GM19035 (cell line): ENCODE measurements at regions not wholly inside any gene's neighbourhood (a gene's known extent, or its start where the extent isn't known, plus 50 kb on each side); places are given as distances from the start of the nearest gene placed in this dataset.

Experiments
- ATAC-seq: cut with Tn5 transposase; IDR thresholded peaks from one replicate; pipeline ENCODE4 v1.9.1; 2021; ENCODE audit not compliant: unreplicated experiment

DNA sequence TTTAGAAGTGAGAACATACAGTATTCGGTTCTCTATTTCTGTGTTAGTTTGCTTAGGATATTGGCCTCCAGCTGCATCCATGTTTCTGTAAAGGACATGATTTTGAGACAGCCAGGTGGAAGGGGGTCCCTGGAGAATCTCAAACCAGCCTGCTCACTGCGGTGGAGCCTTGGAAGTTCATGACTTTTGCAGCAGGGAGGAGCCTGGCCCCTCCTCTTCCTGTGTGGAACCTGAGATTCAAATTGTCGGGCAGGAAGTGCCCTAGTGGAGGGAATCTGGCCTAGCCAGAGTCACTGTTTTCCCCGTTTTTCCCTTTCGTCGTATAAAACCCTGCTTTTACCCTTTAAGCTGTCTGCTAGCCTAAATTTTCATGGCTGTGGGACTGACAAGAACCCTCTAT, 762.6 kb downstream of the PCDH18 start:
- ATAC-seq, result no peak

DNA sequence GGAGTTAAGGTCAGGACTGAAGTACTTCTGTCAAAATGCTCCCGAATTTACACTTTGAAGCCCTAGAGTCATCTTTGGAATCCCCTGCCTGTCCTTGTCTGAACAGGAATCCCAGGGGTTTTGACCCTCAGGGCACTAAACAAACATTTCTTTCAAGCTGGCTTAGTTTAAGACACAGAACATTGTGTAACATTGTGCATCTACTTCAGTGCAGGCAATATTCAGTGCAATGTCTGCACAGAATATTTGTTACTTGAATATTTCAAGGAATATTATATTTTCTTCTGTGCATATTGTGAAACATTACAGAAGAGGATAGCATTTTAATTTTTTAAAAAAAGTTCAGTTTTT, 763.4 kb downstream of the PCDH18 start:
- no peak for ATAC-seq

DNA sequence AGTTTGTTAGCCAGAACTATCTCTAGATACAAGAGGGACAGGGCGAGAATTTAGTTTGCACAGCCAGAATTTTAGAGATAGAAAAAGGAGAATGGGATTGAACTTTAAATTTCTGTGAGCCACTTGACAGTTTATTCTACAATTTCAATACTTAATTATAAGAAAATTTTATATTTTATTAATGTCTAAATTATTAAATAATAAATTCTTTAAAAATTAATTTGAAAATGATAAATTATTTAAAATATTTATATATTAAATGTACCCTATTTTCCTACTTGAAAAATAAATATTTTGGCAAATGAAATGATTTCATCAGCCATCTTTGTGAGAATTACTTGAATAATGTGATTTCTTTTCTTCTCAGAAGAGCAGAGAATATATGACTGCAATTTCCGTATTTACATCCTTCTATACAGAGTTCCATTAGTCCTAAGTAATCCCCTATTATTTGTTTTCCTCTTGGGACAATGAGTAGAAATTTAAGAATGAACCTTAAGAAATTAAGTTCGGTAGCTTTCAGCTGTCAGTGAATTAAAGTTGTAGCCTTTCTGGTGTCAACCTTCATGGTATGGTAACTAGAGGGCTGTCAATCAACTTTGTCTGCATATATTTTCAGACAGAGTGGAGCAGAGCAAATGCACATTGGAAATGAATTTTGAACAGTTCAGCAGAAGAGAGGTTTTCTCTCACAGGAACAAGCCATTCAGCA, 763.9 kb downstream of the PCDH18 start:
- no peak for ATAC-seq

DNA sequence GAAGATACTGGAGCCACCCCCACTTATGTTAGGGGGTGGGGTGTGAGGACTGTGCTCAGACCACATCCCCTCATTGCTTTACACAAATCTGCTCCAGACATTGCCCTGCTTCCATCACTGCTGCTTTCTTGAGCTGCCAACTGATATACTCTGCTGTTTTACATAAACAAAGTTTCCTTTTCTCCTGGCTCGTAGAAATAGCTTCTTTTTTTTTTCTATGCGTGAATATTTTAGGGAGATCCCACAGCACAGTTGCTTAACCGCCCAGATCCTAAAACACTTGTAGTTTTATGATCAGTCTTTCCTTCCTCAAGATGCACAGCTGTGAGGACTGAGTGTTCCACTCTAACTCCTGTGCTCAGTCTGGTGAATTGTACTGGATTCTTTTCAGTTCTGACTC, 768.4 kb downstream of the PCDH18 start:
- no peak for ATAC-seq

DNA sequence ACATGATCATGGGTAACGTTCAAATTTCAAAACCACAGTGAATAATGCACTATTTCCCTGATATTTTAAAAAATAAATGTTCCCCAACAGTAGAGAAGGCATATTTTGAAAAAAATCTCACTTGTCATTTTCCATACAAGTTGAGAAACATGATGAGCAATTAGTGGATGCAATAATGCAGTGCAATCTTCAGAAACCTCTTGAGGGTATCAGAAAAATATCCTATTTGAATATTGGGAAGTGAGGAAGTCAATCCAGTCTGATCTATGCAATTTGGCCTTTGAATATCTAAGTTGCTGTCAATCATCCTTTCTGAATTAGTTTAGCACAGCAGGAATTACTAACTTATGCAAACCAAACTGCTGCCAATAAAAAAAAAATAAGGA, 776.8 kb downstream of the PCDH18 start:
- no peak for ATAC-seq

DNA sequence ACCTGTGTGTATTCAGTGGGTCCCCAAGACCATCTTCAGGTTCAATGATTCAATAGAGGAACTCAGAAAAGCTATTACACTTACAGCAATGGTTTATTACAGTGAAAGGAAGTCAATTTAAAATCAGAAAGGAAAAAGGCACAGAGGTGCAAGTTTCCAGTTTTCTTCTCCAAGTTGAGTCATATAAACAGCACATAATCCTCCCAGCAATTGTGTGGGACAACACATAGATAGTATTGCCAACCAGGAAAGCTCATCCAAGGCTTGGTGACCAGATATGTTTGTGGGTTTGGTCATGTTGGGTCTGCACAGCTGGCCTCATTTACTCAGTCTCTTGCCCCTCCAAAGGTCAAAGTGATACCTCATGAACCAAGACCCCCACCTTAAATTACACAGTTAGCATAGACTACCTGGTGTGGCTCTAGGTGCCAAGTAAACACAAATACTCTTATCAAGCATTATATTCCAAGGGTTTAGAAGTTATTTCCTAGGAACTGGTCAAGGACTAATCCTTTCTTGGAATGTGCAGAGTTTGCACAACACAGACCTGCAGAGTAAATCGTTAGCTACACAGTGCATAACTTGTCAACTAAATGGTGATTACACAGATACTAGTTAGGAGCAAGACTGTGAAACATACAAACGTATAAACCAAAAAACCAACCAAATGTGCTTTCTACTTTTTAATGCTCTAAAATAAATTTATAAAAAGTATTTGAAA, 777.3 kb downstream of the PCDH18 start:
- no peak for ATAC-seq

DNA sequence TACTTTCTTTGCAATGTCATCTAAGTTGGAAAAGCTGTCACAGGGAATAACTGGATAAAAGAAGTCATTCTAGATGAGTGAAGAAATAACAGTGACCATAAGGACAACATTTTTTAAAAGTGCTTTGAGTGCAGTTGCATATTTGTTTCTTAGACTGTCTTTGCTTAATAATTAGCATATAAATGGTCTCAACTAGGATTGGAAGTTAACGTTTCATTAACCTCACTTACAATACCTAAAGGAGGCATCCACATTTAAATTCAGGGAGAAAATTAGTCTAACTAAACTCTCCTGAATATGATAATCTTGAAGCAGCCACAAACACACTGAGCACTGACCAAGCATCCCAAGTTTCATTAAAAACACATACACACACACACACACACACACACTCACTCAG, 780.7 kb downstream of the PCDH18 start:
- ATAC-seq, result no peak

DNA sequence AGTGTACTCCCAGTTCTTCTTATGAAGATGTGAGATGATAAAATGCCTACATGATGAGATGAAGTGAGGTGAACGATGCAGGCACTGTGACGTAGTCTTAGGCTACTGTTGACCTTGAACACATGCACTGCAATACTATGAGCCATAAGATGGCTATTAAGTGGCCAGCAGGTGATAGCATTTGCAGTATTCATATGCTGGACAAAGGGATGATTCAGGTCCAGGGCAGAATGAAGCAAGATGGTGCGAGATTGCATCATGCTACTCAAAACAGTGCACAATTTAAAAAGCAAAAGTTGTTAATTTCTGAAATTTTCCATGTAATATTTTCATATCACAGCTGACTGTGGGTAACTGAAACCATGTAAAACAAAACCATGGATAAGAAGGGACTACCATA, 781.4 kb downstream of the PCDH18 start:
- no peak for ATAC-seq

DNA sequence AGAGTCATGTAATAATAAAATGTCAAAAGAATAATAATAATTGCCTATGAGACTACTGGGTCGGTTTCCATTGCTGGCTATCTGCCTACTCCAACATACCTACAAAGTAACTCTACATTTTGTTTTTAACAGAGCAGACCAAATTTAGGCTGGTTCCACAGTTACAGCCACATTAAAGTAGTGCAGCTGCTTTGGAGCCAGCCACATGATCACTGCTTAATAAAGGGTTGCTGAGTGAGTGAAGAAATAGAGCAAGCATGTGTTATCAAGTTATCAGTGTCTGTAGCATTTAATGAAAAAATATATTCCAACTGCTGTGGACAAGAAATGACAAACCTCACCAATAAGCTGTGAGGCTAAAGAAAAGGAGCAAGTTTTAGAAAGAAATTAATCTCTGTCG, 782.3 kb downstream of the PCDH18 start:
- ATAC-seq, result no peak

DNA sequence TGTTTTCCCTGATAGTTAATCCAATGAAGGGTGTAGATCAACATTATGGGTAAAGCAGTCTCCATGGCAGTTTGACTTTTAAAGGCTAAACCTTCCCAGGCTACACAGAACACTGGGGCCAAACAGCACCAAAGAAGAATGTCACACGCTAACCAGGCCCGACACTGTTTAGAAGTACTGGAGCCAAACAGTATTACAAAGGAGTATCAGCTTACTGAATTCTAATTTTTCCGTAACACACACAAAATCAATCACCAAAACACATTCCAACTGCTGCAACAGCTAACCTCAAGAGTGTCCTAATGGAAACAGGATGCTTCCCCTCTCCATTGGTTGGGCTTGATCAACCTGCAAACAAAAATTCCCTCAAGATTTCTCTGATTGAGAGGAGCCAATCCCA, 783.5 kb downstream of the PCDH18 start:
- no peak for ATAC-seq

DNA sequence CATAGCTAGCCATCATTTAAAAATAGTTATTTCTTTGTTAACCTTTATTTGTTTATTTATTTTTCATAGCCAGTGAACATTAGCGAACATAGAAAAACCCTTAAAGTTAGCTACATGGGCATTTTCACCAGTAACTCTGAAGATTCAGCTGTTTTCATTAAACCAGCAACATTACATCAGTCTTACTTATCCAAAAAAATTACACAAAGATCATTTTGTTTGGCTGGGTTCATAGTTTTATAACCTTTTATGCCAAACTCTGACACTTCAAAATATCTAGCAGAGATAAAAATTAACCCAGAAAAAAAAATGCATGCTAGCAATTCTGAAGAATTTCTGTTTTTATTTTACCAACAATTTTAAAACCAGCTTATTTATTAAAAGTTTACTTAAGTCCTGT, 784.1 kb downstream of the PCDH18 start:
- ATAC-seq, result no peak

DNA sequence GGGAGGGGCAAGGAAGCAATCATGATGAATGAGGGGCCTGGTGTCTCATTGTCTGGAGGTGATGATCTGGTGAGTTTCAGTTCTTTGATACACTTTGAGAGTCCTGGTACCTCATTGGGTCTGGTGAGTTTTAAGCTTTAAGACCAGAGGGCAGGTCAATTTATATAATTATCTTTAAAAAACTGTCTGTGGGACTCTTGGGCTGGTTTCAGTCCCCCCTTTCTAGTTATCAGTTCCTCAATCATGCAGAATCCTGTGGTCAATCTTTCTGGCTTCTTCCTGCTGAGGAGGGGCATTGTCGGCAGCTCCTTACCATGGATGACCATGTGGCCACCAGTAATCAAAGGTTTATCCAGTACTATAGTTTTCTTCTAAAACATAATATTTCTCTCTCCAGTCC, 789.1 kb downstream of the PCDH18 start:
- no peak for ATAC-seq

DNA sequence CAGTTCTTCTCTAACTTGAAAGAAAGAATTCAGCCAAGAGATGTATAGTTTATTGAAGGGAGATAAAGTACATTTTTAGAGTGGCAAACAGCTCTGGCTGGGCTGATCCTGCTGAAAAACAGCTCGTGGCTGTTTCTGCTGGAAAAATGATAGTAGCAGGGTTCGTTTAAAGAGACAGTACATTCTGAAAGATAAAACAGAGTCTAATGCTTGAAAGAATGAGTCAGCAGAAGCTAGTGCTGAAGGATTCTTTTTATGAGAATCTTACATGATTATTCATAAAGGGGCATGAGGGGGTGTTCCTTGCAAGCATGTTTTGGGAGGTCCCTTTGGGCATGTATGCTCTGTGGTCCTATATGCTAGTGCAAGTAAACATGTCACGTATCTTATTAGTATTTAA, 790.0 kb downstream of the PCDH18 start:
- no peak for ATAC-seq

DNA sequence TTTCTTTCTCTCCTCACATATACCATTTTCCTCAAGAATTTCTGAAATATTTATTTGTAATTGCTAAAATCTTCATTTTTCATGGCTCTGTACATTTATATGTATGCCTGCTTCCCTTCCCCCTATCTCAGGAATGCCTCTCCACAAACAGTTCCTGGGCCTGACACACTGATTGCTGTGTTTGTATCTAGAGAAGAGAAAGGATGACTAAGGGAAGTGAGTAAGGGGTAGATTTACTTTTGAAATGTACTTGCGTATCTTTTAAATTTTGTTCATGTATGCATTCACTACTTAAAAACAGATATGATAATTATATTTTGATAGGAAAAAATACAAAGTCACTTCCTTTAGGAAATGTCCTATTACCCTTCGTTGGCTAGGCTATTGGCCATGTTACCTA, 790.8 kb downstream of the PCDH18 start:
- ATAC-seq, result no peak

DNA sequence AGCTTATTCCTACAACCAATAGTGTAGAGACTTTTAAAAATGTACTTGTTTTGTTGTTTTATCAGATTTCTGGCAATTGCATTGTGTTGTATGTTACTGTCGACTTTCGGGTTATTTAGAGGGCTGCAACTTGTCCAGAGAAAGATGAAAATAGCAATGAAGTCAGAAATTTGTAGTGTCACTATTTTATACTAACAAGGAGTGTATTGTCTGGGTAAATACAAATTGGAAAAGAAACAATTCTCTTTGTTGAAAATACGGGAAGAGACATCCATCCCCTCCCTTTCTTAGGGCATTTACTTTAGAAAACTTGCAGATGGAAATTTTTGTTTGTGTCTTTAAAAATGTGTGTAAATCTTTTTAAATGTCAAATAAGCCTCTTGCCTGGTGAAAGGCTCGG, 792.0 kb downstream of the PCDH18 start:
- no peak for ATAC-seq

DNA sequence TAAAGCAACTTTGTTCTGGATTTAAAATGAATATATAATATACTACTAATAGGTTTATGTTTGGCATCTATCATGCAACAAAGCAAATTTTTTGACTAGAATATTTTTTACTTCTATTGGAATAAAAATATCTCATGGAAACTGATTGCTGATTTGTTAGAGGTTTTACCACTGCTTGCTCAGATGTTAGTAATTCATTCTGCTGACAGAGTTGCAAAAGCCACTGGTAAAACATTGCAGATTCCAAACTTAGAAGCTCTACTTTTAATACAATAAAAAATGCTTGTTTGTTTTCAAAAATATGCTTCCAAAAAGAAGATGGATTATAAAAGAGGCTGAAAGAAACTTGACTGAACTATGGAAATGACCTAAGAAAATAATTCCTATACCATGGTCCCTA, 795.2 kb downstream of the PCDH18 start:
- no peak for ATAC-seq

DNA sequence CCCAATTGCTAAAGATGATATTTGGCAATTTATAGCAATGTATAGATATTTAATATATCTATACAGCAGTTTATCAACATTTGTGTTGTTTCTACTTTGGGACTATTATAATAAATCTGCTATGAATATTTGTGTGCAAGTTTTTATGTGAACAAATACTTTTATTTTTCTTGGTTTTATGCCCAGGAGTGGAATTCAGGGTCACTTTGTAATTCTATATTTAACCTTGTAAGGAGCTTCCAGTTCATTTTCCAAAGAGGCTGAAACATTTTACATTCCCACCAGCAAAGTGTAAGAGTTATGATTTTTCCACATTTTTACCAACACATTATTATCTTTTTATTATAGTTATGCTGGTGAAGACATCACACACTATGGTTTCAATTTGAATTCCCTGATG, 801.3 kb downstream of the PCDH18 start:
- no peak for ATAC-seq

DNA sequence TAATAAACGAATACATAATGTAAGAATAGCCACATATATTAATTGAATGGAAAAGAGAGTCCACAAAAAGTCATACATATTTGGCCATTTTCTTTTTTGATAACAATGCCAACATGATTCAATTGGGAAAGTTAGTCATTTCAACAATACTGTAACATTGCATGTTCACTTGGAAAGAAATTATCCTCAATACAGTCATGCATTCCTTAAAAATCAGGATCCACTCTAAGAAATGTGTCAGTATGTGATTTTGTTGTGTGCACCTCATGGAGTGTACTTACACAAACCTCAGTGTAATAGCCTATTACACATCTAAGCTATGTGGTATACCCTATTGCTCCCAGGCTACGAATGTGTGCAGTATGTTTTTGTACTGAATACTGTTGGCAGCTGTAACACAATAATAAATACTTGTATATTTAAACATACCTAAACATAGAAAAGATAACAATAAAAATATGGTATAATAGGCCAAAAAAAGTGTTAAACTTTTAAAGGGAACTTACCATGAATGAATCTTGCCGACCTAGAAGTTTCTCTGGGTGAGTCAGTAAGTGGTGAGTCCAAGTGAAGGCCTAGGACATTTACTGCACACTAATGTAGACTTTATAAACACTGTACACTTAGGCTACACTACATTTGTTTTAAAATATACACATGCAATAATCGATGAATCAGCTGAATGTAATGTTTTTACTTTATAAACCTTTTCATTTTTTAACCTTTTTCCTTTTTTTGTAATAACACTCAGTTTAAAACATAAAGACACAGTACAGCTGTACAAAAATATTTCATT, 806.8 kb downstream of the PCDH18 start:
- no peak for ATAC-seq

DNA sequence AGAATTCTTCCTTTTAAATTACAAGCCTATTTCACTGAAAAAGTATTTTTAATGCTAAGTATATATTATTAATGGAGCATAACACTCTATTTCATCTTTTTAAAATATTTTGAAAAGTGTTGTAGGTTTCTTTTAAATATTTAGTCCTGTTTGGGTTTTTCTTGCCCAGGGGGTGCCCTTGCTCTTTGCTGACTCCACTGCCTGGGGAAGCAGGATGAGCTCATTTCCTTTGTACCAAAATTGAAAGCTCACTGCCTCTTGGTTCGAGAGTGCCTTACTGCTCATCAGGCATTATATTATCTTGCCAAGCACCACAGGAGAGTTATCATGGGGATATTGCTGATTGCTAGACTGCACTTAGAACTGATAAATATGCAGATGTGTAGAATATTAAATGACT, 819.2 kb downstream of the PCDH18 start:
- no peak for ATAC-seq

DNA sequence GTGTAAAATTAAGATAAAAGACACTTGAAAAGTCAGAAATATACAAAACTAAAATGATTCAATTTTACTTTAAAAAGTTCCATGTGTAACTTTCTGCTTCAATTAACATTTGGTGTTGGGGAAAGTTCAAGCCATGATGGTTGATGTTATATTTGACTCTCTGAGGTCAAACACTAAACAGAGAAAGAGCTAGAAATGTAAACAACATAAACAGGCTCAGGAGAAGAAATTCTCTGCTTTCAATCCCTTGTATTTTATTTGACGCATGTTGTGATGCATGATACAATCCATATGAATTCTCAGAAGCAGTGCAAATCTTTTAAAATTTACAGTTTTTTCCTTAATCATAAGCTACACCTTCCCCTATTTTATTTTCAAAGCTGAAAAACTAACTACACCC, 822.4 kb downstream of the PCDH18 start:
- no peak for ATAC-seq

DNA sequence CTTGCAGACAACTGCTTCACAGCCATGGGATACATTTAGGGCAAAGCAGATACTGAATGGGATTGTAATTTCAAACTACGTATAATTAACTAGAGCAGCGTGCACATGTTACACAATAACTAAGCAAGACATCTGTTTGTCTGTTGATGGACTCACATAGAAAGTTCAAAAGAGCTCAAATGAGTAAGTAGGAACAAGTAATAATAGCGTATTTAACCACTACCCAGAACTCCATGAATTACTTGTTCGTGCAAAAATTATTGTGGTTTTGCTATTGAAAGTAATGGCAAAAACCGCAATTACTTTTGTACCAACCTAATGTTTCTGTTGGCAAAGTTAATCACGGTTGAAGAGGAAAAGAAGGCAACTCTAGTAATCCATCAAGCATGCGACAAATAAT, 825.4 kb downstream of the PCDH18 start:
- no peak for ATAC-seq

DNA sequence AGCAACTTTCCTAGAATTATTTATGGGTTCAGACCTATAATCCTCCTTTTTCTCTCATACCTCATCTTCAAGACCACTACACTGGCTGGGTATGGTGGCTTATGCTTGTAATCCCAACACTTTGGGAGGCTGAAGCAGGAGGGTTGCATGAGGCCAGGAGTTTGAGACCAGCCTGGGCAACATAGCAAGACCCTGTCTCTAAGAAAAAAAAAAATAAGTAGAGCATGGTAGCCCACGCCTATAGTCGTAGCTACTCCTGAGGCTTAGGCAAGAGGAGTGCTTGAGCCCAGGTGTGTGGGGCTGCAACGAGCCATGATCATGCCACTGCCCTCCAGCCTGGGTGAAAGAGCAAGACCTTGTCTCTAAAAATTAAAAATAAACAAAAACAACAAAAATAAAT, 832.4 kb downstream of the PCDH18 start:
- ATAC-seq, result no peak
